ENCODE measurements at regions not wholly inside any gene's neighbourhood (a gene's known extent, or its start where the extent isn't known, plus 50 kb on each side); places are given as distances from the start of the nearest gene placed in this dataset.

DNA sequence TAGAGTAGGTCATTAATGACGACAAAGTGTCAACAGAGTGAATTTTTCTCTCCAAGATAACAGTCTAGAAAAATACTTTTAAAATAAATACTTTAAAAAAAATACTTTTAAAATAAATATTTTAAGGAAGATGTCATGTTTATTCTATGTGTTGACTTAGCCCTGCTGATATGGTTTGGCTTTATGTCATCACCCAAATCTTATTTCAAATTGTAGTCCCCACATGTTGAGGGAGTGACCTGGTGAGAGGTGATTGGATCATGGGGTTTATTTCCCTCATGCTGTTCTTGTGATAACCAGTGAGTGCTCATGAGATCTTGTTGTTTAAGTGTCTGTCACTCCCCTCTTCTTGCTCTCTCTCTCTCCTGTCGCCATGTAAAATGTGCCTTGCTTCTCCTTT, 754.9 kb upstream of the SLIT2 start:
- TF ChIP-seq POLR2A (IDR thresholded peaks at IDR 0.05), result no peak
- TF ChIP-seq, protein P1, sequence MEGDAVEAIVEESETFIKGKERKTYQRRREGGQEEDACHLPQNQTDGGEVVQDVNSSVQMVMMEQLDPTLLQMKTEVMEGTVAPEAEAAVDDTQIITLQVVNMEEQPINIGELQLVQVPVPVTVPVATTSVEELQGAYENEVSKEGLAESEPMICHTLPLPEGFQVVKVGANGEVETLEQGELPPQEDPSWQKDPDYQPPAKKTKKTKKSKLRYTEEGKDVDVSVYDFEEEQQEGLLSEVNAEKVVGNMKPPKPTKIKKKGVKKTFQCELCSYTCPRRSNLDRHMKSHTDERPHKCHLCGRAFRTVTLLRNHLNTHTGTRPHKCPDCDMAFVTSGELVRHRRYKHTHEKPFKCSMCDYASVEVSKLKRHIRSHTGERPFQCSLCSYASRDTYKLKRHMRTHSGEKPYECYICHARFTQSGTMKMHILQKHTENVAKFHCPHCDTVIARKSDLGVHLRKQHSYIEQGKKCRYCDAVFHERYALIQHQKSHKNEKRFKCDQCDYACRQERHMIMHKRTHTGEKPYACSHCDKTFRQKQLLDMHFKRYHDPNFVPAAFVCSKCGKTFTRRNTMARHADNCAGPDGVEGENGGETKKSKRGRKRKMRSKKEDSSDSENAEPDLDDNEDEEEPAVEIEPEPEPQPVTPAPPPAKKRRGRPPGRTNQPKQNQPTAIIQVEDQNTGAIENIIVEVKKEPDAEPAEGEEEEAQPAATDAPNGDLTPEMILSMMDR (IDR thresholded peaks at IDR 0.05), result no peak
- Histone ChIP-seq H3K4me1 (no peaks in the 10 kb centered on the region), H3K4me3 (no peak overlapping the region), H3K36me3 (replicated peaks in 1 of 2; ENCODE audit: insufficient read depth in 1 of 2, low read depth in 2 of 2) (no peaks in the 10 kb centered on the region), H3K9me3 (no peaks in the 10 kb centered on the region), H3K27ac (no peak overlapping the region), H3K27me3 (no peaks in the 10 kb centered on the region)
- no peak for DNase-seq
- 34 to 35% methylated on average over 2 of the region's 2 CpGs for WGBS, 2 donors
- no peak for ATAC-seq
- intact Hi-C loops (cut with DNase I), result no loop called here

DNA sequence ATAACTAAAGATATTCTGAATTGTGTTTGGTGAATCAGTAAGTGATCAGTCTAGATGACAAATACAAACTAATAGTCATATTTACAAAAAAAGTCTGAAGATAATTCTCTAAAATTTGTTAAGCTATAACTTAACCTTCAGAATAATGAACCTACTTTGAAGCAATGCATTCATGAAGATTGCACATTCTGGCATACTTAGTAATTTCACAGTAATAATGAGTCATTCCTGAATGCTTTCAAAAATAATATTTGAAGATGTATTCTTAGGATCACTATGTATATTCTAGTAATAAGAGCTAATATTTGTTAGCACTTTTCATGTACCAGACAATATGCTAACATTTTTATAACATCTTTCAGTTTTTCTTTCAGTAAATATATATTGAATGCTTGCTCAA, 756.7 kb upstream of the SLIT2 start:
- no peaks in the 10 kb centered on the region for H3K36me3 ChIP-seq (replicated peaks in 1 of 2; ENCODE audit: insufficient read depth in 1 of 2, low read depth in 2 of 2)
- no peaks in the 10 kb centered on the region for H3K4me1 ChIP-seq
- H3K4me3 ChIP-seq, result no peak overlapping the region
- no peaks in the 10 kb centered on the region for H3K9me3 ChIP-seq
- TF ChIP-seq, protein P1 (IDR thresholded peaks at IDR 0.05), result no peak
- no peak for TF ChIP-seq POLR2A (IDR thresholded peaks at IDR 0.05)
- H3K27me3 ChIP-seq, result no peaks in the 10 kb centered on the region
- ATAC-seq, result no peak
- intact Hi-C loops (cut with DNase I), result no loop called here
- no peak for DNase-seq
- H3K27ac ChIP-seq, result no peak overlapping the region

DNA sequence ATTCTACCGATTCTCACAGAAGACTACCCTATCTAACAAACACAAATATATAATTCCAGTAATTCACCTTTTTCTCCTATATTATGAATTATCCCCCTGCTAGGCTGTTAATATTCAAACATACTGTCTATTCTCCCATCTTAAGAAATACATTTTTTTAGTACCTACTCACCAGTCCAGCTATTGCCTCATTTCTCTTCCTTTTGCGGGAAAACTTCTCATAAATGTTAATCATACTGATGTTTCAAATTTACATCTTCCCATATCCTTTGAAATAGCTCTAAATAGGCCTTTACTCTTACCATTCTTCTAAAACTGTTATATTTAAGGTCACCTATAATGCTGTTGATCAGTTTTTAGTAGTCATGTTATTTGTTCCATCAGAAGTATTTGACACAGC, 759.1 kb upstream of the SLIT2 start:
- 70 to 80% methylated on average over 2 of the region's 2 CpGs for WGBS, 2 donors
- intact Hi-C loops (cut with DNase I), result no loop called here
- ATAC-seq (no peak), DNase-seq (no peak)
- Histone ChIP-seq H3K36me3 (replicated peaks in 1 of 2; ENCODE audit: insufficient read depth in 1 of 2, low read depth in 2 of 2) (no peaks in the 10 kb centered on the region), H3K27me3 (no peaks in the 10 kb centered on the region), H3K27ac (no peak overlapping the region), H3K4me3 (no peak overlapping the region), H3K9me3 (no peaks in the 10 kb centered on the region), H3K4me1 (no peaks in the 10 kb centered on the region)
- TF ChIP-seq POLR2A (IDR thresholded peaks at IDR 0.05), result no peak
- TF ChIP-seq, protein P1 (IDR thresholded peaks at IDR 0.05), result no peak

DNA sequence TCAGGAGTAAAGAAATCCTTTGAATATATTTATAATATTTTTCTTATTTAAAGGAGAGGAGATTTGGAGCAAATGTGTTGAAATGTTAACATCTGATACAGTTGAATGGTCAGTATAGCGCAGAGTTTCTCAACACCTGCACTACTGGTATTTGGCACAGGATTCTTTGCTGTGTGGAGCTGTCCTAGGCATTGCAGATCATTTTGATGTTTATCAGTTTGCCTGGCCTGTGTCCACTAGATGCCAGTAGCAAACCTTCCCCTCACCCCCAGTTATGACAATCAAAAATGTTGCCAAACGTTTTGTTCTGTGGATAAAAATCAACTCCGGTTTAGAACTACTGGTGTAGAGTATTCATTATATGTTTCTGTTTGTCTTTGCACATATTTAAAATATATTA, 765.3 kb upstream of the SLIT2 start:
- intact Hi-C loops (cut with DNase I), result no loop called here
- no peaks in the 10 kb centered on the region for H3K4me1 ChIP-seq
- H3K36me3 ChIP-seq (replicated peaks in 1 of 2; ENCODE audit: insufficient read depth in 1 of 2, low read depth in 2 of 2), result no peaks in the 10 kb centered on the region
- no peak for DNase-seq
- no peak for ATAC-seq
- no peaks in the 10 kb centered on the region for H3K9me3 ChIP-seq
- H3K27me3 ChIP-seq, result no peaks in the 10 kb centered on the region
- TF ChIP-seq, protein P1 (IDR thresholded peaks at IDR 0.05), result no peak
- no peak for TF ChIP-seq POLR2A (IDR thresholded peaks at IDR 0.05)
- H3K27ac ChIP-seq, result no peak overlapping the region
- H3K4me3 ChIP-seq, result no peak overlapping the region
- 40 to 43% methylated on average over 3 of the region's 3 CpGs for WGBS, 2 donors

DNA sequence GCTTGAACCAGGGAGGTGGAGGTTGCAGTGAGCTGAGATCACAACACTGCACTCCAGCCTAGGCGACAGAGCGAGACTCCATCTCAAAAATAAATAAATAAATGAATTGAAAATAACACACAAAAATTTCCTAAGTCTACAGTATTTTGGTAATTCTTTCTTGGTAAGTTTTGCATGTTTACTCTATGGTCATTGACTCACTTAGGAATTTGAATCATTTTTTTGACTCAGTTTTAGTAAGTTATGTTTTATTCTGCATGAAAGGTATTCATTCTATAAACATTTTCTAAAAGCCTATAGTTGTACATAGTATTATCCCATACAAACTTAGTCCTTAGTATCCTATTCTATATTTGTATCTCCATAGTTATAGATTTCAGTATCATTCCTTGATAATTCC, 772.9 kb upstream of the SLIT2 start:
- H3K36me3 ChIP-seq (replicated peaks in 1 of 2; ENCODE audit: insufficient read depth in 1 of 2, low read depth in 2 of 2), result no peaks in the 10 kb centered on the region
- no peak overlapping the region for H3K27ac ChIP-seq
- DNase-seq (no peak), ATAC-seq (no peak)
- TF ChIP-seq, protein P1 (IDR thresholded peaks at IDR 0.05), result no peak
- TF ChIP-seq POLR2A (IDR thresholded peaks at IDR 0.05), result no peak
- 85 to 90% methylated on average over 2 of the region's 2 CpGs for WGBS, 2 donors
- H3K9me3 ChIP-seq, result no peaks in the 10 kb centered on the region
- H3K27me3 ChIP-seq, result no peaks in the 10 kb centered on the region
- H3K4me1 ChIP-seq, result no peaks in the 10 kb centered on the region
- intact Hi-C loops (cut with DNase I), result no loop called here
- H3K4me3 ChIP-seq, result no peak overlapping the region
